ENCODE measurements at regions not wholly inside any gene's neighbourhood (a gene's known extent, or its start where the extent isn't known, plus 50 kb on each side); places are given as distances from the start of the nearest gene placed in this dataset.

GRCh38 chr6:37549558-37549957, 49.9 kb upstream of the CCDC167 start:
- Histone ChIP-seq H3K79me2 (ENCODE audit: insufficient read depth, low read length) (no peaks in the 10 kb centered on the region), H3F3A (ENCODE audit: insufficient read depth, low read length) (no peaks in the 10 kb centered on the region), H3K4me3 (ENCODE audit: low read depth, low read length, poor library complexity, severe bottlenecking) (no peak overlapping the region), H3K9me2 (ENCODE audit: low read depth, low read length) (no peaks in the 10 kb centered on the region), H2AFZ (ENCODE audit: low read length) (no peak overlapping the region), H3K36me3 (ENCODE audit: insufficient read depth, low read length) (no peaks in the 10 kb centered on the region), H3K9ac (ENCODE audit: low read length) (no peak overlapping the region), H3K27me3 (ENCODE audit: insufficient read depth, low read length) (no peaks in the 10 kb centered on the region), H3K27ac (ENCODE audit: low read depth, low read length, poor library complexity, severe bottlenecking) (no peak overlapping the region), H3K9me3 (ENCODE audit: low read length) (no peaks in the 10 kb centered on the region), H3K4me2 (ENCODE audit: low read length) (no peak overlapping the region), H3K4me1 (ENCODE audit: insufficient read depth, low read length, severe bottlenecking) (no peaks in the 10 kb centered on the region), H4K20me1 (ENCODE audit: insufficient read depth, low read length) (no peaks in the 10 kb centered on the region)
- no peak for TF ChIP-seq EZH2 (IDR thresholded peaks at IDR 0.05; ENCODE audit: borderline replicate concordance, low read length)
- no peak for TF ChIP-seq CTCF (IDR thresholded peaks at IDR 0.05; ENCODE audit: low read length)
